HL-60 (cell line): ENCODE measurements at regions not wholly inside any gene's neighbourhood (a gene's known extent, or its start where the extent isn't known, plus 50 kb on each side); places are given as distances from the start of the nearest gene placed in this dataset.

Experiments
- DNase-seq, 2 experiments: peaks; one replicate each; pipeline ENCODE4 v3.0.0-alpha.2; 2010 to 2020; ENCODE audit warnings: low read depth in 1 of 2, low spot score in 1 of 2
- H3K27ac ChIP-seq: fragments of 250-450 bp; sonication (Bioruptor Pico); replicated peaks from 2 replicates; pipeline ENCODE4 v1.5.1; 2020; ENCODE audit warnings: mild to moderate bottlenecking, moderate library complexity
- H3K27me3 ChIP-seq: fragments of 250-450 bp; sonication (Bioruptor Pico); 2 replicates; pipeline ENCODE4 v1.5.1; 2021; ENCODE audit warnings: mild to moderate bottlenecking, moderate library complexity; ENCODE audit not compliant: insufficient read depth, poor library complexity, severe bottlenecking
- H3K4me3 ChIP-seq: replicated peaks from 2 replicates; pipeline ENCODE4 v1.5.1; 2011; ENCODE audit warnings: mild to moderate bottlenecking, control low read depth, low read length; ENCODE audit not compliant: insufficient read depth
- CTCF ChIP-seq: IDR thresholded peaks from one replicate; pipeline ENCODE4 v1.5.1; 2011; ENCODE audit warnings: low read length, control low read depth, inconsistent platforms; ENCODE audit not compliant: insufficient read depth
- GABPA ChIP-seq: IDR thresholded peaks from 2 replicates; pipeline ENCODE4 v1.6.1; 2012; ENCODE audit warnings: low read depth
- POLR2AphosphoS5 ChIP-seq: IDR thresholded peaks from 2 replicates; pipeline ENCODE4 v1.6.1; 2012; ENCODE audit warnings: low read depth
- REST ChIP-seq: IDR thresholded peaks from 2 replicates; pipeline ENCODE4 v1.6.1; 2012; ENCODE audit warnings: low read depth; ENCODE audit not compliant: insufficient replicate concordance
- SPI1 ChIP-seq: IDR thresholded peaks from 2 replicates; pipeline ENCODE4 v1.6.1; 2012; ENCODE audit warnings: low read depth, mild to moderate bottlenecking, borderline replicate concordance

- peaks cover 3% of the 10 kb centered on the region for H3K27me3 ChIP-seq
- no peak overlapping the region for H3K4me3 ChIP-seq
- TF ChIP-seq SPI1 = no peak
- no peak for TF ChIP-seq REST
- TF ChIP-seq GABPA = no peak
- no peak for TF ChIP-seq CTCF
- TF ChIP-seq POLR2AphosphoS5 = no peak
- DNase-seq = no peak
- no peak overlapping the region for H3K27ac ChIP-seq
Measured at GRCh38 chr6:25103603-25104002, 167.8 kb upstream of the RIPOR2 start.

DNA sequence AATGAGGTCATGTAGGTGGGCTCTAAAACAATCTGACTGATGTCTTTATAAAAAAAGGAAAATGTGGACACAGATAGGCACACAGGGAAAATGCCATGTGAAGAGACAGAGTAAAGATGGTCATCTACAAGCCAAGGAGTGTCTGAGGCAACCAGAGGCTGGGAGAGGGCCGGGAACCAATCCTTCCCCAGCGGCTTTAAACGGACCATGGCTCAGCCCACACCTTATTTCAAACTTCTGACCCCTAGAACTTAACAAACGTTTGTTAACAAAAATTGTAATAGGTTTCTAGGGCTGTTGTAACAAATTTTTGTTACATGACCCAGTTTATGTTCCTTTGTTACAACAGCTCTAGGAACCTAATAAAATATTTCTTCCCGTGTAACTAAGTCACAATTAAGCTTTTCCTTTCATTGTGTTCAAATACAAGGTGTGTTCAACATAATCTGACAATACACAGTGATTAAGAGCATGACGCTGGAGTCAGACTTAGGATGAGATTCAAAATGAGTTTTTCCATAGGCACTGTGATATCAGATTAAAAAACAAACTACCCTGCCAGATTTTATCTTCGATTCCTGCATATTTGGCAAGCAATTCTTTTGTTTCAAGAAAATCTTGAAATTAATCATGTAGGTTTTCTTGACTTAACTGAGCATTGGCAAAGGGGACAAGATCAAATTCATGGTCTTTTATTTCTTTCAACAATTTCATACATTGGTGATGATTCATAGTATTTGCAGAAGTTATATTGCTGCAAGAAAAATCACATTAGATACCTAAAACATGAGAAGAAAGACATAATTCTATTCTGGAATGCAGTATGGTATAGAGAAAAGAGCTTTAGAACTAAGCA is 169.5 kb upstream of the RIPOR2 start:
- Histone ChIP-seq H3K4me3 (no peak overlapping the region), H3K27ac (no peak overlapping the region), H3K27me3 (no peaks in the 10 kb centered on the region)
- no peak for DNase-seq
- no peak for TF ChIP-seq SPI1
- TF ChIP-seq REST = no peak
- TF ChIP-seq GABPA = no peak
- no peak for TF ChIP-seq CTCF
- no peak for TF ChIP-seq POLR2AphosphoS5

- Histone ChIP-seq H3K27ac (no peak overlapping the region), H3K27me3 (no peaks in the 10 kb centered on the region), H3K4me3 (no peak overlapping the region)
- no peak for DNase-seq
- TF ChIP-seq GABPA = no peak
- no peak for TF ChIP-seq SPI1
- no peak for TF ChIP-seq CTCF
- no peak for TF ChIP-seq POLR2AphosphoS5
- no peak for TF ChIP-seq REST
Measured at GRCh38 chr6:25107218-25107617, 171.5 kb upstream of the RIPOR2 start.
